ENCODE measurements at regions not wholly inside any gene's neighbourhood (a gene's known extent, or its start where the extent isn't known, plus 50 kb on each side); places are given as distances from the start of the nearest gene placed in this dataset.

GRCh38 chr16:82527101-82527500 lies 99.7 kb upstream of the CDH13 start:
- TF ChIP-seq POLR2A (IDR thresholded peaks at IDR 0.05) (no peak), POLR2AphosphoS5 (IDR thresholded peaks at IDR 0.05) (no peak)

All from sigmoid colon (tissue), 4 donors.